ENCODE measurements at regions not wholly inside any gene's neighbourhood (a gene's known extent, or its start where the extent isn't known, plus 50 kb on each side); places are given as distances from the start of the nearest gene placed in this dataset.

GRCh38 chr4:84341559-84341958 lies 157.5 kb downstream of the NKX6-1 start:
- TF ChIP-seq POLR2AphosphoS5 (IDR thresholded peaks at IDR 0.05; ENCODE audit: low read length) (no peak), POLR2A (IDR thresholded peaks at IDR 0.05; ENCODE audit: low read depth, low read length) (no peak), POLR2AphosphoS2 (IDR thresholded peaks at IDR 0.05; ENCODE audit: low read depth, low read length) (no peak), CTCF (IDR thresholded peaks at IDR 0.05 in 2 of 3, conservative IDR thresholded peaks at IDR 0.05 in 1 of 3; ENCODE audit: control insufficient read depth in 2 of 3, extremely low read depth in 1 of 3, insufficient read depth in 1 of 3, low read depth in 3 of 3, low read length in 3 of 3) (no peak), CEBPZ (IDR thresholded peaks at IDR 0.05; ENCODE audit: low read depth, low read length) (no peak), ESRRA (IDR thresholded peaks at IDR 0.05; ENCODE audit: low read length) (no peak)
